GM19351 (cell line): ENCODE measurements at regions not wholly inside any gene's neighbourhood (a gene's known extent, or its start where the extent isn't known, plus 50 kb on each side); places are given as distances from the start of the nearest gene placed in this dataset.
"Not testable (repeated sequence)": the region's sequence is repeated elsewhere in the genome, so short reads cannot be mapped to it uniquely, and the experiment has no call there.

ENCODE experiments used
- ATAC-seq: cut with Tn5 transposase; IDR thresholded peaks from one replicate; pipeline ENCODE4 v1.9.1; 2021; ENCODE audit warnings: mild to moderate bottlenecking, moderate library complexity; ENCODE audit not compliant: unreplicated experiment

DNA sequence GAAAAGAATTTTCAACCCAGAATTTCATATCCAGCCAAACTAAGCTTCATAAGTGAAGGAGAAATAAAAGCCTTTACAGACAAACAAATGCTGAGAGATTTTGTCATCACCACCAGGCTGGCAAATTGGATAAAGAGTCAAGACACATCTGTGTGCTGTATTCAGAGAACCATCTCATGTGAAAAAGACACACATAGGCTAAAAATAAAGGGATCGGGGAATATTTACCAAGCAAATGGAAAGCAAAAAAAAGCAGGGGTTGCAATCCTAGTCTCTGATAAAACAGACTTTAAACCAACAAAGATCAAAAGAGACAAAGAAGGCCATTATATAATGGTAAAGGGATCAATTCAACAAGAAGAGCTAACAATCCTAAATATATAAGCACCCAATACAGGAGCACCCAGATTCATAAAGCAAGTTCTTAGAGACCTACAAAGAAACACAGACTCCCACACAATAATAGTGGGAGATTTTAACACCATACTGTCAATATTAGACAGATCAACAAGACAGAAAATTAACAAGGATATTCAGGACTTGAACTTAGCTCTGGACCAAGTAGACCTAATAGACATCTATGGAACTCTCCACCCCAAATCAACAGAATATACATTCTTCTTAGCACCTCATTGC lies 55.9 kb upstream of the ACSM6 start:
- not testable (repeated sequence) for ATAC-seq

DNA sequence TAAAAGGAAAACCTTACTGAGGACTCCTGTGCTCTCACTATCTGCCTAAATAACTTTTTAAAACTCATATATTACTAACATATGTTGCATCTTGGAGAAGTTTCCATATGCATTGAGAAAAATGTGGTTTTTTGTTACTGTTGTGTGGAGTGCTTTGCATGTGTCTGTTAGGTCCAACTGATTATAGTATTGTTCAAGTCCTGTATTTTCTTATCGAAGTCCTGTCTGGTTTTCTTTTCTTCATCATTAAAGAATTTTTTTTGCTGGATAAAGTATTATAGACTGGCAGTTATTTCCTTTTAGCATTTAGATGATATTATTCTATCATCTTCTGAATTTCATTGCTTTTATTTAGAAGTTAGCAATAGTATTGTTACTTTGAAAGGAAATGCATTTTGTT lies 59.5 kb upstream of the ACSM6 start:
- ATAC-seq: no peak

DNA sequence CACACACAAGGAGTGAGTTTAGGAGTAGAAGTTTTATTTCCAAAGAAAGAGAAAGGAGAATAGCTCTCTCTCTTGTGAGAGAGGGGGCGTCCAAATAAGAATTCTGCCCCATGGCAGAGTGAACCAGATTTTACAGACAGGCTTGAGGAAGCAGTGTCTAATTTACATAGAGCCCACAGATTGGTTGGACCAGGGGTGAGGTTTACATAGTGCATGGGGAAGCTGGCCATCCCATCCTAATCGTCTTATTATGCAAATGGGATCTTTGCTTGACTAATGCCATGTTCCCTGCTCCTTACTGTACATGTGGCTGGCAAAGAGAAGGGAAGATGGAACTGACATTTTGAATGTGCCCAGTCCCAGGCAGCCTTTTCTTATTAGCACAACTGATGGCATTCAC lies 60.0 kb upstream of the ACSM6 start:
- no peak for ATAC-seq

DNA sequence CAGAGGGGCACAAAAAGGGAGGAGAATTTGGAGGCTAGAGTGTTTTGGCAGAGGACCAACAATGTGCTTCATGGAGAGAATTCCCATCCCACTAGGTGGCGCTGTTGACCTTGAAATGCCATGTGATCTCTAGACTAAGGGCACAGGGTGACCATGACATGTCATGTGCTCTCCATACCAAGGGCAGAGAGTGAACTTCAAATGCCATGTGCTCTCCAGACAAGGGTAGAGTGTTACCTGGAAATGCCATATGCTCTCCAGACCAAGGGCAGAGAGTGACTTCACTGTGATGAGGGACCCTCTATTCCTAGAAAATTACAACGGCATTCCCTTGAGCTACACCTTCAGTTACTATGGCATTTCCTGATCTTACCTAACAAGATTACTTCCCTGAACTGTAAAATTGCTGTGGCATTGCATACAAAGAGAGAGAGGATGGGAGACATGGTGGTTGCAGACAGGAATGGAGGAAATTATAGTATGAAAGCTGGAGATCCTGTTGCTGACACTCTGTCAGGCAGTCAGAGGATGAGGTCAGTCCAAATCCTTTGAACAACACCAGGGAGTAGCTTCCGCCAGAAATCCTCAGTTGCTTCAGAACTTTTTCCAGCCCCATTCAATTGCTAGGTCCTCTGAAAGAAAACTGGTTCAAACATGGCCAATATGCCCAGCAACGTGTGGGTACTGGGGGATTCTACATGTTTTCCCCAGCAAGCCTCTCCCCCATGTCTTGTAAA lies 60.9 kb upstream of the ACSM6 start:
- peak; percentile 98 for ATAC-seq

DNA sequence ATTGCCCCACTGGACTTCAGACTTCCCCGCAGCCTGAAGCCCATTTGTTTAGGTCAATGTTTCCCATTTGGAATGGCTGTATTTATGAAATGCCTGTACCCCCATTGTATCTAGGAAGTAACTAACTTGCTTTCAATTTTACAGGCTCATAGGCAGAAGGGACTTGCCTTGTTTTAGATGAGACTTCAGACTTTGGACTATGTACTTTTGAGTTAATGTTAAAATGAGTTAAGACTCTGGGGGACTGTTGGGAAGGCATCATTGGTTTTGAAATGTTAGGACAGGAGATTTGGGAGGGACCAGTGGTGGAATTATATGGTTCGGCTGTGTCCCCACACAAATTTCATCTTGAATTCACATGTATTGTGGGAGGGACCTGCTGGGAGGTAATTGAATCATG lies 61.1 kb upstream of the CYP2C8 start:
- ATAC-seq: not testable (repeated sequence)

DNA sequence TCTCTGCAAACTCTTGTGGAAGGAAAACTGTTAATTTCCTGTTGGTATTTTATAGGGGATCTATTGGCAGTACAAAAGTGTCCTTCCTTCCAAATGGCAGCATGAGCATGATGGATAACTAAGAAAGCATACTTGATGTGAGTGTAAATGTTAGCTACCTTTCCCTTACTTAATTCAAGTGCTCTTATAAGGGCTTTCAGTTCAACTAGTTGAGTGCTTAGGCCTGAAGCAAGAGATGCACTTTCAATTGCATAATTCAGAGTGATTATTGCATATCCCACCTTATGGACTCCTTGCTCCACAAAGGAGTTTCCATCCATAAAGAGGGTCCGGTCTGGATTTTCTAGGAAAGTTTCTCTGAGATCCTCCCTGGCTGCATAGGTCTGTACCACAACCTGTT lies 56.3 kb upstream of the CYP2C8 start:
- no peak for ATAC-seq

DNA sequence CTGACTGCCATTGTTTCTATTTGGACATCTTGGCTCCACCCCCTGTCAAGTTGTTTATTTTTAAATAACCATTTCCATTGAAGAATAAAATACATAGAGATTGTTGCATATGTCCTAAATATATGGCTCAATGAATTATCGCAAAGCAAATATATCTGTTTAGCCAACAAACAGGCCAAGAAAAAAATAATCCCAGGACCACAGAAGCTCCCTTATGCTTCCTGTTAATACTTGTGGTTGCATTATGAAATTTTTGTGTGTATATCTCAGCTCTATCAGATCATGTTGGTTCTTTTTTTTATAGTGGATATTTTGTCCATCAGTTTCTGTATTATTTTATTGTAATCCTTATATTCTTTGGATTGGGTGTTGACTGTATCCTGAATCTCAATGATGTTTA lies 53.4 kb upstream of the CYP2C8 start:
- no peak for ATAC-seq

DNA sequence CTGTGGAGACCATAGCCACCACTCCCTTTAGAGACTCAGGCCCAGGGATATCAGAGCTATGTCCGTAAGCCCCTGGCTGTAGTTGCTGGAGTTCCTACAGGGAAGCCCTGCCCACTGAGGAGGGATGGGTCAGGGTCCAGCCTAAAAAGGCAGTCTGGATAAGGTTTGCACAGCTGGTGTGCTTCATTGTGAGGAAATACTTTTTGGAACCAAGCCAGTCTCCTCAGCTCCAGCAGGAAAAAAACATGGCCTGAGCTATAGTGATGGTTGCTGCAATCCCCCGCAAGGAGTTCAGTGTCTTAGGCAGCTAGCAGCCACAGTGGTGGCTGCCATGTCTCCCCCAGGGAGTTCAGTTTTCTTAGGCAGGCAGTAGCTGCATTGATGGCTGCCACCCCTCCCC lies 52.6 kb upstream of the CYP2C8 start:
- ATAC-seq: no peak
